Cardiac fibroblast (primary cell): ENCODE measurements at regions not wholly inside any gene's neighbourhood (a gene's known extent, or its start where the extent isn't known, plus 50 kb on each side); places are given as distances from the start of the nearest gene placed in this dataset.
A peak's percentile ranks its signal among the peaks of the same experiment; 100 is the strongest.
"Not testable (repeated sequence)": the region's sequence is repeated elsewhere in the genome, so short reads cannot be mapped to it uniquely, and the experiment has no call there.

Experiments used
- DNase-seq, 2 donors: peaks; one replicate each; pipeline versions ENCODE4 v3.0.0 to v3.0.0-alpha.2; 2010; ENCODE audit warnings: low read depth in 2 of 2
- H3K4me3 ChIP-seq, 2 donors: replicated peaks in 1 of 2; 1 replicate in 1 of 2; 2 replicates in 1 of 2; pipeline ENCODE4 v1.5.1; 2011; ENCODE audit warnings: low read depth in 2 of 2, low read length in 2 of 2, mild to moderate bottlenecking in 2 of 2, moderate library complexity in 1 of 2
- TF ChIP-seq, protein P1 (sequence below): IDR thresholded peaks from one replicate; pipeline ENCODE4 v1.5.1; 2011; ENCODE audit warnings: low read depth, mild to moderate bottlenecking, low read length, inconsistent platforms

DNA sequence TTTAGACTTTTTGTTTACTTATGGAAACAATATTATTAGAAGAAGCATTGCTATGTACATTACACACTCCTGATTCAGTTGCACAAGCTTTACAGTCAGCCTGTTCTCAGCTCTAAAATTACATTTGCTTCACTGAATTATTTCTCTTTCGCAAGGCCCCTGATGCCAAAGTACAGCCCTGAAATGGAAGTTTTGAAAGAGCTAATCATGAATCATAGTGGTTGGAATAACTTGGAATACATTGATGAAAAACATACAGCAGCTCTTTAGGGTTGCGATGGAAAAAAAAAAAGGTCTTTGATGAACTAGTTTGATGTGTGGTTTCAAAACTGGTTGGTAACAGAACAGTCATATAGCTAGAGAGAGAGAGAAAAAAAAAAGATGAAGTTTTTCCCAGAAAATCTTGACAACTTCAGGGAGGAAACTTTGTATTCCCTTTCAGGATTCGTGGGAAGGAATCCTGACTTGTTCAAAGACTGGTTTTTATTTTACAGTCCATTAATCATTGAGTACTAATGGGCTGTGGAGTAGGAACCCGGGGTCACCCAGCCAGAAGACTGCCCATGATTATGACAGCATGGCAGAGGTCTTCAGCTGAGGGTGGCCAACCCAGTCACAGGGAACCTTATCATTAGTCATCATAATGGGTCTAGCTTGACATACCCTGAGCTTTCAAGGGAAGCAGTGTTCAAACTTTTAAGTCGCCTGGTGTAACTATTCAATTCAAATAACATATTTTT lies 460.1 kb downstream of the NAV3 start:
- peak; percentile 52 to 97 for DNase-seq
- TF ChIP-seq, protein P1, sequence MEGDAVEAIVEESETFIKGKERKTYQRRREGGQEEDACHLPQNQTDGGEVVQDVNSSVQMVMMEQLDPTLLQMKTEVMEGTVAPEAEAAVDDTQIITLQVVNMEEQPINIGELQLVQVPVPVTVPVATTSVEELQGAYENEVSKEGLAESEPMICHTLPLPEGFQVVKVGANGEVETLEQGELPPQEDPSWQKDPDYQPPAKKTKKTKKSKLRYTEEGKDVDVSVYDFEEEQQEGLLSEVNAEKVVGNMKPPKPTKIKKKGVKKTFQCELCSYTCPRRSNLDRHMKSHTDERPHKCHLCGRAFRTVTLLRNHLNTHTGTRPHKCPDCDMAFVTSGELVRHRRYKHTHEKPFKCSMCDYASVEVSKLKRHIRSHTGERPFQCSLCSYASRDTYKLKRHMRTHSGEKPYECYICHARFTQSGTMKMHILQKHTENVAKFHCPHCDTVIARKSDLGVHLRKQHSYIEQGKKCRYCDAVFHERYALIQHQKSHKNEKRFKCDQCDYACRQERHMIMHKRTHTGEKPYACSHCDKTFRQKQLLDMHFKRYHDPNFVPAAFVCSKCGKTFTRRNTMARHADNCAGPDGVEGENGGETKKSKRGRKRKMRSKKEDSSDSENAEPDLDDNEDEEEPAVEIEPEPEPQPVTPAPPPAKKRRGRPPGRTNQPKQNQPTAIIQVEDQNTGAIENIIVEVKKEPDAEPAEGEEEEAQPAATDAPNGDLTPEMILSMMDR = no peak
- no peak overlapping the region for H3K4me3 ChIP-seq

DNA sequence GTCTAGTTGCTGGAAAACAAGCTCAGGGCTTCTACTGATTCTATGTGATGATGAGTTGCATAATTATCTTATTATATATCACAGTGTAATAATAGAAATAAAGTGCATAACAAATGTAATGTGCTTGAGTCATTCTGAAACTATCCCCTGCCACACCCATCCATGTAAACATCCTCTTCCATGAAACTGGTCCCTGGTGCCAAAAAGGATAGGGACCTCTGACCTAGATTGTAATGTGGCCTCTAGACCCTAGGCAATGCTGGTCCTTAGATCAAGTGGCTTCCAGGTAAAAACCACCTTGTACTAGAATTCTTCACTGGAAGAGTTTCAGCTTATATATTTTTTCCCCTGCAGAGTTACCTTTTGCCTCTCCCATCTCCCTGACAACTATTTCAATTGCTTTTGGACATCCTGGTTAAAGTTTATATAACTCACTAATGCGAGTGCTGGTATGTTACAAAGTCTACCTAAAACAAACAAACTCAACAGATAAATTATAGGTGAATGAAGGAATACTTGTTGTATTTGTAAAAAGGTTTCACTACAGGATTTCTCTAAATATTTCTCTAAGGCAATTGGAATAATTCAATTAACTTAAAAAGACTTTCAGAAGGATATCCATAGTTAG lies 462.5 kb downstream of the NAV3 start:
- TF ChIP-seq, protein P1 = no peak
- peak; percentile 3 to 67 for DNase-seq
- H3K4me3 ChIP-seq = no peak overlapping the region

DNA sequence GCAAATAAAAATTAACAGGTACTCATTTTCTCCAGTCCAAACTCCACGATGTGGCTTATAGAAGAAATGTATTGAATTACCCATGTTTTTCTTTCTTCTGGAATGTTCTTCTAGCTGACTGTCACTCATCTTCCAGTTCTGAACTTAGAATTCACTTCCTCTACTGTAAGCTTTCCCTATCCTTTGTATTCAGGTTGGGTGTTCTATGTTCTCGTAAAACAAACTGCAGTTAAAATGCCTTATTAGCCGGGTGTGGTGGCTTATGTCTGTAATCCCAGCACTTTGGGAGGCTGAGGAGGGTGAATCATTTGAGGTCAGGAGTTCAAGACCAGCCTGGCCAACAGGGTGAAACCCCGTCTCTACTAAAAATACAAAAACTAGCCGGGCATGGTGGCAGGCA lies 470.6 kb downstream of the NAV3 start:
- not testable (repeated sequence) for H3K4me3 ChIP-seq
- peak in 1 of 2 donors; percentile 17 for DNase-seq

DNA sequence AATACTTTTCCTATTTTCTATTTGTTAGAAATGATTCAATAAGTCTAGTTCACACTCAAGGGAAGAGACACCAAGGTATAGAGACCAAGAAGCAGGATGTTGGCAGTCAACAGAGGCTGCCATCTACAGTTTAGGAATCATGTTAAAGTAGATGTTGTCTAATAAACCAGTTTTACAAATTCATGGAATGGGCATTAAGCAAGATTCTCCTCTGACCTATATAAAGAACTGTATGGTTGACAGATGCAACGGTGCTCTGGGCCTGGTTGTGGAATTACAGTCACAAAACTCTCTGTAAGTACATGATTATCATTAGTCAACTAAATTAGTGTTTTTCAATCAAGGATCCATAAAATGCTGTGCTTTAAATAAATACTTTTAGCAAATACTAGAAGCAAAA lies 475.1 kb downstream of the NAV3 start:
- TF ChIP-seq, protein P1 = no peak
- no peak for DNase-seq

GRCh38 chr12:78306236-78306635 lies 475.5 kb downstream of the NAV3 start:
- no peak overlapping the region for H3K4me3 ChIP-seq
- no peak for DNase-seq

More for the DNA sequence above, 475.1 kb downstream of the NAV3 start:
- H3K4me3 ChIP-seq = no peak overlapping the region

DNA sequence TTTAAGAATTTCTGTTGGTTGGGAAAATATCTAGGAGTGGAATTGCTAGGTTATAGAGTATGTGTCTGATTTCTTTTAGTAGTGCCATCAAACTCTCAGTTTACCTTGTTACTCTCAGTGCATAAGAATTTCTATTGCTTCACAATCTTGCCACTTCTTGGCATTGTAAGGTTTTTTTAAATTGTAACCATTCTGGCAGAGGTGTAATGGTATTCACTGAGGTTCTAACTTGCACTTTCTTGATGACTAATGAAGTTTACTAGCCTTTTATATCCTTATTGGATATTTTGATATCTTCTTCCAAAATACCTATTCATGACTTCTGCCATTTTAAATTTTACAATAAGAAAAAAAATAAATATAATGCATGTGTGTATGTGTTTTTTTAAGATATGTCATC lies 478.0 kb downstream of the NAV3 start:
- TF ChIP-seq, protein P1 = no peak

More at GRCh38 chr12:78306236-78306635, 475.5 kb downstream of the NAV3 start:
- TF ChIP-seq, protein P1 = no peak

GRCh38 chr12:78315028-78315427 lies 484.3 kb downstream of the NAV3 start:
- TF ChIP-seq, protein P1 = no peak
- no peak for DNase-seq
- no peak overlapping the region for H3K4me3 ChIP-seq

More for the DNA sequence above, 478.0 kb downstream of the NAV3 start:
- DNase-seq = no peak
- H3K4me3 ChIP-seq = no peak overlapping the region
